DMS114 treated with DMSO at 0.1 percent for 48 hours (cell line): ENCODE measurements at regions not wholly inside any gene's neighbourhood (a gene's known extent, or its start where the extent isn't known, plus 50 kb on each side); places are given as distances from the start of the nearest gene placed in this dataset.

Source experiments
- DNase-seq: peaks from one replicate; lab custom pipeline; 2025; ENCODE audit not compliant: unreplicated experiment; lab: John Stamatoyannopoulos, UW

DNA sequence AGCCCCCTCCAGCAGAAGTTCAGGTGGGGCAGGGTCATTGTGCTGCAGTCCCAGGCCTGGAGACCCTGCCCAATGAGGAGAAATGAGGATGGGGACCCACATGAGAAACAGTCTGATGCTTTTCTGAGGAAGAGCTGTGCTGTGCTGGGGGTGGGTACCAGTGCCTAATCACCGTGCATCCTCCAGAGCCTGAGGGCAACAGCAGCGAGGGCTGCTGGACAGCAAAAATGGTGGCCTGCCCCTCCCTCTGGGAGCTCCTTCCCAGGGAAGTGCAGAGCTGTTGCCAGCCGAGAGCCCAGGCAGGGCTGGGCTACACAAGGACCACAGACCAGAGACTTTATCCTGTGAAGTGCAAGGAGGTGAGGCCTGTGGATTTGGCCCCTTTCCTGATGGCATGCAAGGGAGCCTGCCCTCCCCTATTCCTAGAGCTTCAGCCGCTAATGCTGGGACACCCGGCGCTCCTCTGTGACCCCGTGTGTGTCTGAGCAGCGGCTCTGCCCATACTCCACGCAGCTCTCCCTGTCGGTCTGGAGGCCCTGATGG lies 134.8 kb downstream of the DSEL start:
- no peak for DNase-seq

GRCh38 chr18:67380867-67381266 lies 135.7 kb downstream of the DSEL start:
- DNase-seq = no peak

GRCh38 chr18:67379981-67380380 lies 136.5 kb downstream of the DSEL start:
- no peak for DNase-seq

DNA sequence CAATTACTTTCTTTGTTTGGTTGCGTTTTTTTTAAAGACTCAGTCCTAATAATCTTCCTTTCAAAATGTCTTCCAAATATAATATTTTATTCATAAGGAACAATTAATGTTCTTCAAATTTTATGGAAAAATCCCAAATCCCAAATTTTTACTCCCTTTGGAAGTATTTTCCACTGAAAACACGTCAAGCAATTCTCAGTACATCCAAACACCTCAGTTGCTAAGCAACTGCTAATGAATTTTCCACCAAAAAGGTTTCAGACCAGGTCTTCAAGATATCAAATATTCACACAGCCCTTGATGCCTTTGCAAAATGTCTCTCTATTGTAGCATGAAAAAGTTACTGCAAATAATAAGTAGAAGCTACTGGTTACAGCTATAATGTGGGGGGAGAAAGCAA lies 140.1 kb downstream of the DSEL start:
- no peak for DNase-seq

GRCh38 chr18:67373636-67374035 lies 142.9 kb downstream of the DSEL start:
- DNase-seq = no peak

DNA sequence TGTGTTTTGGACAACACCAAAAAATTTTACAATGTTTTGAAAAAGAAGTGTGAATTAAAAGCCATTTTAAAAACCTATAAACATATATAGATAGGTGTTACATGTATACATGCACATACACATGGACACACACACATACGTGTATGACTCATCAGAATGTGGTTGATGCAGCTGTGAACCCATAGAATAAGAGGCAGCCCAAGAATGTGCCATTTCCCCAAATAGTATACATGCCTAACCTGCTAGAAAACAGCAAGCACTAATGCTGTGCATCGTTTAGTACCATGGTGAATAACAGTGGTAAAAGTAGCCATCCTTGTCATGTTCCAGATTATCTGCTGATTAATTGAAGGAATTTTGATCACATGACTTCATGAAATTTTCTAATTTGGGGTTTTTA lies 149.0 kb downstream of the DSEL start:
- no peak for DNase-seq

DNA sequence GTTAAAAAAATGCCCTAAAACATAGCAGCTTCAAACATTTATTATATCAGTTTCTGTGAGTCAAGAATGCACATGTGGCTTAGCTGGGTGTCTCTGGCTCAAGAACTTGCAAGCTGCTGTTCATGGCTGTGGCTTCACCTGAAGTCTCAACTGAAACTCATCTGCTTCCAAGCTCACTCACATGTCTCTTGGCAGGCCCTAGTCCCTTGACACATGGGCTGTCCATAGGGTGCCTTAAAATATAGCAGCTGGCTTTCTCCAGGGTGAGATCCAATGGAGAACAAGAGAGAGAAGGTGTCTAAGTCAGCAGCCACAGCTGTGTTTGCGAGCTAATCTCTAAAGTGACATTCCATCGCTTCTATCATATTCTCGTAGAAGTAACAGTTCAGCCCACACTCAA lies 152.8 kb downstream of the DSEL start:
- DNase-seq = no peak

GRCh38 chr18:67362906-67363305 lies 153.6 kb downstream of the DSEL start:
- no peak for DNase-seq

DNA sequence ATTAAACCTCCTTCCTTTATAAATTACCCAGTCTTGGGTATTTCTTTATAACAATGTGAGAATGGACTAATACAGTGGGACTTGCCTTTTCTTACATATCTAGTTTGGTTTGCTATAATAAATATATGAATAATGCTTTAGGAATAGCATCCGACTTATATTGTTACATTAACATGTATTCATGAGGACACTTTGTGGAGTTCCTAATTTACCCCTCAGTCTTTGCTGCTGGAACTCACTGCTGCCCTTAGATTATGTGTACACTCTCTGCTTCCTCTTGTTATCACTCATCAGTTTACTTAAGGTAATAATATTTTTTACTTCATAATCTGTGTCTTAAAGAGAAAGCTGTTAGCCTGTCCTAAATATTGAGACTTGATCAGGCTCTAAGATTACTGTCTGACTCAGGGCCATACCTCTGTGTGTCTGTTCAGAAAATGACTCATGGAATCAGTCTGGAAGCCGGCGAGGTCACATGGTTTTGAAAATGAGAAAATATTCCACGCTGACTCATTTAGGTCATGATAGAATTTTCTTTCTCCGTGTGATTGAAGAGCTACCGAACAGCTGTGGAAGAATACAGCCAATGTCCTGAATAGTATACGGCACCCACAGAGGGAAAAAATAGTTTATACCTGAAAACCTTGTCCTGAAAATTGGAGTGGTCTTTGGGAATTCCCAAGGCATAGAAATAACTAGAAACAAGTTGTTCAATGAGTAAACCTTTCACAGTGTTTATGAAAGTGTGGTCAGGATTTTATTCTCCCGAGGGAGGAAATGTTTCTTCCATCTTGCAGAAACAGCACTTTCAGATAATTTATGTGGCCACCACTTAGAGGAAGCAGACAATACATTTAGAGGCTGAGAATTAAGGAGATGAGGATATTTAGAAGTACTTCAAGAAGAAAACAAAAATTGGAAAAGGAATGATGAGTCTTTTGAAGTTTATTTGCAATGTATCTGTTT lies 156.4 kb downstream of the DSEL start:
- DNase-seq = no peak

GRCh38 chr18:67358947-67359346 lies 157.6 kb downstream of the DSEL start:
- no peak for DNase-seq

DNA sequence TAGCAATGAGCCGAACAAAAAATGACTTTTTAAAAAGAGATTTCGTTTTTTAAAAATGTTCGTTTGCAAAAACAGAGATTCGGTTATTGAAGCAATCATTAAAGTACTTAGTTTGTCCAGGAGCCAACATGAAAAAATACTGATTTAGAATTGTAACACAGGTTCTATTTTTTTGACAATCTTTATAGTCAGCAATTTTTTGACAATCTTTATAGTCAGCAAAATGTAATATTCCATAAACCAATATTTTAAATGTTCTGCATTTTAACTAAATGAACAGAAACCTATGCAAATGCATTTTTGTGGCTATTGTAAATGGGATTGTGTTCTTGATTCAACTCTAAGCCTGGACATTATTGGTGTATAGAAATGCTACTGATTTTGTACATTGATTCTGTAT lies 161.8 kb downstream of the DSEL start:
- no peak for DNase-seq

- DNase-seq = no peak
These were observed 162.4 kb downstream of the DSEL start for GRCh38 chr18:67354091-67354490.

GRCh38 chr18:67347438-67347837 lies 169.1 kb downstream of the DSEL start:
- DNase-seq = no peak

- no peak for DNase-seq
These were observed 174.4 kb downstream of the DSEL start for GRCh38 chr18:67342159-67342558.

GRCh38 chr18:67337696-67338095 lies 178.8 kb downstream of the DSEL start:
- no peak for DNase-seq

DNA sequence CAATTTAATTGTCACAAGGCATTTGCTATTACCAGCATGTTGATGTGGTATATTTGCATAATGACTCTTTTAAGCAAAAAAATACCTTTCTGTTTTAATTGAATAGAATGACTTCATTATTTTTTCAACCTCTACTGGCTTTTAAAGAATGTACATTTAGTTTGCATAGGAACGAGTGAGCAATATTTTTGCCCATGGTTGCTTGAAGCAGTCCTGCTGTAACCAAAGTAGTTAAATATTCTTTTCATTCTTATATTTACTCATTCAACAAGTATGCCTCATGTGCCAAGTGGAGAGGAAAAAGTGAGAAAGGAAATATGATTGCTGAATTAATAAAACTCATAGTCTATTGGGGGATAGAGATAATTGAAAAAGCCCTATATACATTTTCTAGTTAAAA lies 184.7 kb downstream of the DSEL start:
- DNase-seq = no peak

GRCh38 chr18:67319109-67319508 lies 197.4 kb downstream of the DSEL start:
- DNase-seq = no peak

DNA sequence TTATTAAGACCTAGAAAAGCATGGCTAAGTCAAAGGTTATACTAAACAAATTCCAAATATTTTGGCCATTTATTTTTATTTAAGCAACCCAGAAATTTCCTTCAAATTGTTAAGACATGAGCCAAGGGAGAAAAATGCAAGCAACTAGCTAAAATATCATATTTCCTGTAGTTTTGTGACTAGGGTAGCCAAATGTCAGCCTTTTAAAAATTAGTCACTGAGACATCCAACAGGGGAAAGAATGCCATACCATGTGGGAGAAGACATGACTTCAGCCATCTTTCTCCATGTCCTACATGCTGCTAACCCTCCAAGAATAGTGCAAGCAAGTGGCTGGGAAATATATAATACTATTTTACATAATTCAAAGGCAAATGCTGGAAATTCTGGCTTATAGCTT lies 197.9 kb downstream of the DSEL start:
- no peak for DNase-seq

- no peak for DNase-seq
These were observed 205.7 kb downstream of the DSEL start for GRCh38 chr18:67310826-67311225.

DNA sequence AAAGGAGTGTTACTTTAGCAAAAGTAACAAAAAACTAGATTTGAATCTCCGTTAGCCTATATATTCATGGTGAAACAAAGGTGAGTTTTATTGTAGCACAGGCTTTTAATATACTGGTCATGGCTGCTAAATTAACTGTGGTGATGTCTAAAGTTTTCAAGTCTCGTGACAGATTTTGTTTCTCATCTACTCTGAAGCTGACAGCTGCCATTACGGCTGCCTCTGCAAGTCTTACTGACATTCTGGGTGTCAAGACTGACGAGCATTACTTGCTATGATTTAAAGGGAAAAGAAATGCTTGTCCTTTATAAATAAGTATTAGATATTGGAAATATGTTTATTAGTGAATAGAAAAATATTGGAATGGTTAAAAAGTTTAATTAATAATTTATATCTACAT lies 207.7 kb downstream of the DSEL start:
- no peak for DNase-seq

DNA sequence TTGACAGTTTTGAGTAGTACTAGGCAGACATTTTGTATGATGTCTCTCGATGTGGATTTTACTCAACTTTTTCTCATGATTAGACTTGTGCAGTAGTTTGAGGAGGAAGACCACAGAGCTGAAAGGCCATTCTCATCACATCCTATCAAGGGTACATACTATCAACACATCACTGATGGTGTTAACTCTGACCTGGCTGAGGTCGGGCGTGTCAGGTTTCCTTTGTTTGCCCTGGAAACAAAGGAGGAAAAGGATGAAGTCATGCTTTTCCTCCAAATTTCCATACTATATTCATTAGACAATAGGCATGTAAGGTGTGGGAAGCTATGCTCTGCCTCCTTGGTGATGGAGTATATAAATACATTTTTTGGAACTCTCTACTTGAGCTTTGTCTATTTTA lies 211.1 kb downstream of the DSEL start:
- no peak for DNase-seq

DNA sequence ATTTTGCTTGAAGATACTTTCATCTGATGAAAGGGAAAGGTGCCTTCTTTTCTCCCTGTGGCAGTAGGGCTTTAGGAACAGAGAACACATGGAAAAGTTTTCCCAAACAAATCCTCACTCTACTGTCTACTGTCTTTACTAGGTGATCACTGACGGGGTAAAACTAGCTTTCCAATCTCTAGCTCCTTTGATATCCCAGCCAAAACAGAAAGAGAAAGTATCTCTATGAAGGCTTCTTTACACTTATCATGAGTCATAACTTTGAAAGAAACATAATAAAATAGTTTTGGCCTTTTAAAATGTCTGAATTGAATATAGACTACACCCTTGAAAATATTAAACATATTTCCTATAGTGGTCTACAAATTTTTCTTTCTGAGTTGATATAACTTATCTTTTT lies 214.5 kb downstream of the DSEL start:
- DNase-seq = no peak

DNA sequence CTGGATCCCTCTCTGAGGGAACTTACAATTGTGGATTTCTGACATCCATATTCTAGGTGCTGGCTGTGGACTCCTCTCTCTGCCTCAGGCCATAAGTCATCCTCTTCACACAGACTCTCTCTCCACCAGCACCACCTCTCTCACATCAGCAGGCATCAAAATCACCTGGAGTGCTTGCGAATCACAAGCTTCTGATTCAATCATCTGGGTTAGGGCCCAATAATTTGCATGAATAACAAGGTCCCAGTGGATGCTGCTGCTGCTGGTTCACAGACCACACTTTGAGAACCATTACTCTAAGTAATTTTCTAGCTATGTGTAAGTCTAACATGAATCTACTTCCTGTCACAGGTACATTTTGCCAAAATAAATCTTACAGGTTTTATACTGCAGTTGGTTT lies 214.9 kb downstream of the DSEL start:
- no peak for DNase-seq
